ENCODE measurements at regions not wholly inside any gene's neighbourhood (a gene's known extent, or its start where the extent isn't known, plus 50 kb on each side); places are given as distances from the start of the nearest gene placed in this dataset.

GRCh38 chr2:5842326-5842725, 150.1 kb downstream of the SOX11 start:
- DNase-seq: no peak

- DNase-seq: no peak
Measured at GRCh38 chr2:5845798-5846330, 153.7 kb downstream of the SOX11 start.

GRCh38 chr2:5846881-5847280, 154.7 kb downstream of the SOX11 start:
- DNase-seq: no peak

GRCh38 chr2:5849562-5849961, 157.4 kb downstream of the SOX11 start:
- no peak for DNase-seq

- no peak for DNase-seq
Measured at GRCh38 chr2:5851410-5851809, 159.2 kb downstream of the SOX11 start.

- DNase-seq: no peak
Measured at GRCh38 chr2:5854797-5855196, 162.6 kb downstream of the SOX11 start.

- peak; percentile 57 for DNase-seq
Measured at GRCh38 chr2:5867056-5867455, 174.9 kb downstream of the SOX11 start.

GRCh38 chr2:5868931-5869330, 176.7 kb downstream of the SOX11 start:
- no peak for DNase-seq

- peak; percentile 17 for DNase-seq
Measured at GRCh38 chr2:5869936-5870335, 177.8 kb downstream of the SOX11 start.

- DNase-seq: no peak
Measured at GRCh38 chr2:5877360-5877759, 185.2 kb downstream of the SOX11 start.

GRCh38 chr2:5885451-5886173, 193.4 kb downstream of the SOX11 start:
- no peak for DNase-seq

- no peak for DNase-seq
Measured at GRCh38 chr2:5886462-5886861, 194.3 kb downstream of the SOX11 start.

GRCh38 chr2:5888126-5888525, 195.9 kb downstream of the SOX11 start:
- no peak for DNase-seq

GRCh38 chr2:5889519-5889918, 197.3 kb downstream of the SOX11 start:
- no peak for DNase-seq

GRCh38 chr2:5894355-5894754, 202.2 kb downstream of the SOX11 start:
- no peak for DNase-seq

GRCh38 chr2:5895284-5895683, 203.1 kb downstream of the SOX11 start:
- DNase-seq: no peak

GRCh38 chr2:5897249-5897648, 205.1 kb downstream of the SOX11 start:
- no peak for DNase-seq

- no peak for DNase-seq
Measured at GRCh38 chr2:5898667-5899066, 206.5 kb downstream of the SOX11 start.

- DNase-seq: no peak
Measured at GRCh38 chr2:5905661-5906060, 213.5 kb downstream of the SOX11 start.

- no peak for DNase-seq
Measured at GRCh38 chr2:5908071-5908470, 215.9 kb downstream of the SOX11 start.

GRCh38 chr2:5911718-5912117, 219.5 kb downstream of the SOX11 start:
- DNase-seq: no peak

GRCh38 chr2:5913711-5914395, 221.7 kb downstream of the SOX11 start:
- DNase-seq: no peak

GRCh38 chr2:5914811-5915611, 222.8 kb downstream of the SOX11 start:
- peak; percentile 32 for DNase-seq
